KBM-7 (cell line): ENCODE measurements at regions not wholly inside any gene's neighbourhood (a gene's known extent, or its start where the extent isn't known, plus 50 kb on each side); places are given as distances from the start of the nearest gene placed in this dataset.
A peak's percentile ranks its signal among the peaks of the same experiment; 100 is the strongest.
"Not testable (repeated sequence)": the region's sequence is repeated elsewhere in the genome, so short reads cannot be mapped to it uniquely, and the experiment has no call there.

Experiments
- DNase-seq: peaks from one replicate; pipeline ENCODE4 v3.0.0-alpha.2; 2015
- in situ Hi-C: fragments of 300-500 bp; cut with MboI; formaldehyde crosslinking; loops from 2 replicates; pipeline ENCODE4 v1.14.3; 2020; ENCODE audit warnings: low sequenced_read_pairs, low pct_unique_long_range_greater_than_20kb, mixed read lengths

DNA sequence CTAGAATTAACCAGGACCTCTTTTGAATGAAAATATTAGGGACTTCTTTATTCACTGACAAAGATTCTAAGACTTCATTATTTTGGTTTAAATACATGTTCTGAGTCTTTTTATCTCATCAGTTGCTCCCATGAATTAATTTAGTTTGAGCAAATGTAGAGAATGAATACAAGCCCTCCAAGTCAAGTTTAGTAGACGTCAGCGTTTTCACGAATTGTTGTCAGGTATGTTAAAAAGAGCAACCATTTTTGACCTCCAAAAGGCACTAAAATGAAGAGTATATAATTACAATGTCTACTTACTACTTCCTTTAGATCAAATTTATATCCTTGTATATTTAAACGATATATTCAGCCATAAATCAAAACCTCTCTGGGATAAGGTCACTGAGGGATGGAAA is 809.3 kb upstream of the CDH6 start:
- in situ Hi-C loops = no loop called here
- DNase-seq = no peak

DNA sequence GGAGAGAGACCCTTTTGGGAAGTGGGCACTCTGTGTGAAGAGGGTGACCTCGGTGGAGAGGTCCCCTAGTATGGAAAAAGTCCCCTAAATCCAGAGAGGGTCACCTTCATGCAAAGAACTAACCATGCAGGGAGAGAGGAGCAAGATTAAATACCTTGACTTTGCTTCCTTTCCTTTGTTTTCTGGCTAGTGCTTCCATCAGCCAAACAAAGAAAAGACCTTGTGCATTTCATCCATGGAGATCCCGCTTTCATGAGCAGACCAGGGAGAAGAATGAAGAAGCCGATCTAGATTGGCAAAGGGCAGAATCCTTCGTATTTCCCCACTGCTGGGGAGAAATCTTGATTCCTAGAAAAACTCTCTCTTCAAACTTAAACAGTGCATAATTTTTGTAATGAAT is 813.3 kb upstream of the CDH6 start:
- no peak for DNase-seq
- in situ Hi-C loops = no loop called here

DNA sequence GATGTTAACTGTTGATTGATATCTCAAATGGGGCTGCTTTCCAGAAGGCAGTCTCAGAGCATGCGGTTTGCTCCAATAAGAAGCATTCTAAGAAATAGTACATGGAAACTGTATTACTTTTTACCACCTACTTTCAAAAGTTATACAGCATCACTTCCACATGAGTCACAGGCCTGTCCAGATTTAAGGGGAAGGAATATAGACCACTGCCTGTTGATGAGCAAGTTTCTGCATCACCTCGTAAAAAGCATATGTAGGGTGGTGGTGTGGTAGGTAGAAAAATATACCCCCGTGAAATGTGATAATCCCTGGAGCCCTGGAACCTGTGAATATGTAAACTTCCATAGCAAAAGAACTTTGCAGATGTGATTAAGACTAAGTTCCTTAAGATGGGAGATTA is 816.6 kb upstream of the CDH6 start:
- no peak for DNase-seq

GRCh38 chr5:30368064-30368463 is 825.4 kb upstream of the CDH6 start:
- no peak for DNase-seq
- in situ Hi-C loops = no loop called here

More for the DNA sequence above, 816.6 kb upstream of the CDH6 start:
- in situ Hi-C loops = no loop called here

GRCh38 chr5:30365031-30365430 is 828.5 kb upstream of the CDH6 start:
- in situ Hi-C loops = not testable (repeated sequence)

DNA sequence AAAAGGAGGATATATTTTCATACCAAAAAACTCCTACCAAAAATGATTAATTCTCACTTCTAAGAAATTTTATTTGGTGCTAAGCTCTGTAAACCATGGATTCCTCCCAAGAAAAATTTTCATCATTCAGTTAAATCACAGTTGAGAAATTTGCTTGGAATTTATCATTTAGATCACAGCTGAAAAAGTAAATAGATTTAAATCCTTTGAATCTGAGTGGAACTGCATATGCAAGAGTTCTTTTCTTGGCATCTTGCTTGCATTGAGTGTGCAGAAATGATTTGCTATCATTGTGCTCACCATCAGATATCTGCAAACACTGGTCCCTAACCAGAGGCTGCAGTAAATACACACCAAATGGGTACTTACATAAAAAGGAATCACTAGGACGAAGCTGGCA is 836.1 kb upstream of the CDH6 start:
- DNase-seq = no peak
- in situ Hi-C loops = no loop called here

More at GRCh38 chr5:30365031-30365430, 828.5 kb upstream of the CDH6 start:
- not testable (repeated sequence) for DNase-seq

DNA sequence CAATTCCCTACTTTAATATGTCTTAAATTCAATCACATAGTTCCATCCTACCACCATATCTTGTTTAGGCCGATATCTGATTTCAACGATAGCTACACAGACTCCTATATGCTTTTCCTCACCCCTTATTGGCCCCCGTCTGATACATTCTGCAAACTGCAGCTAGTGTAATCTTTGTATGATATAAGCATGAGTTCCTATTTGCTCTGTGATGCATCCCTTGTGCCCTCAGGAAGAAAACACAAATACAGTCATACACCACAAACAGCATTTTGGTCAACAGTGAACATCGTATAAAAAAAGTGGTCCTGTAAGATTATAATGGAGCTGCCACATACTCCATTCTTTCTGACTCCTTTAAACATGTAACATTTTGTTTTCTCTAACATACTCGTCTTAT is 837.8 kb upstream of the CDH6 start:
- no peak for DNase-seq
- in situ Hi-C loops = no loop called here

- in situ Hi-C loops = no loop called here
- DNase-seq = no peak
Measured at GRCh38 chr5:30347858-30348257, 845.6 kb upstream of the CDH6 start.

DNA sequence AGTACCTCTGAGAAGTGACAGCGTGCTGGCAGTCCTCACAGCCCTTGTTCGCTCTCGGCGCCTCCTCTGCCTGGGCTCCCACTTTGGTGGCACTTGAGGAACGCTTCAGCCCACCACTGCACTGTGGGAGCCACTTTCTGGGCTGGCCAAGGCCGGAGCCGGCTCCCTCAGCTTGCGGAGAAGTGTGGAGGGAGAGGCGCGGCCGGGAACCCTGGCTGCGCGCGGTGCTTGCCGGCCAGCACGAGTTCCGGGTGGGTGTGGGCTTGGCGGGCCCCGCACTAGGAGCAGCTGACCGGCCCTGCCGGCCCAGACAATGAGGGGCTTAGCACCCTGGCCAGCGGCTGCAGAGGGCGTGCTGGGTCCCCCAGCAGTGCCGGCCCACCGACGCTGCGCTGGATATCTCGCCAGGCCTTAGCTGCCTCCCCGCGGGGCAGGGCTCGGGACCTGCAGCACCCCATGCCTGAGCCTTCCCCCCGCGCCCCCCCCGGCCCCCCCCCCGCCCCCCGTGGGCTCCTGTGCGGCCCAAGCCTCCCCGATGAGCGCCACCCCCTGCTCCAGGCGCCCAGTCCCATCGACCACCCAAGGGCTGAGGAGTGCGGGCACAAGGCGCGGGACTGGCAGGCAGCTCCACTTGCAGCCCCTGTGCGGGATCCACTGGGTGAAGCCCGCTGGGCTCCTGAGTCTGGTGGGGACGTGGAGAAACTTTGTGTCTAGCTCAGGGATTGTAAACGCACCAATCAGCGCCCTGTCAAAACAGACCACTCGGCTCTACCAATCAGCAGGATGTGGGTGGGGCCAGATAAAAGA is 847.7 kb upstream of the CDH6 start:
- in situ Hi-C loops, DNase-seq: not testable (repeated sequence)

GRCh38 chr5:30343707-30344106 is 849.8 kb upstream of the CDH6 start:
- in situ Hi-C loops = no loop called here

GRCh38 chr5:30341466-30341865 is 852.0 kb upstream of the CDH6 start:
- no peak for DNase-seq
- in situ Hi-C loops = no loop called here

More at GRCh38 chr5:30343707-30344106, 849.8 kb upstream of the CDH6 start:
- DNase-seq = no peak

GRCh38 chr5:30337084-30337573 is 856.4 kb upstream of the CDH6 start:
- no peak for DNase-seq
- in situ Hi-C loops = no loop called here

DNA sequence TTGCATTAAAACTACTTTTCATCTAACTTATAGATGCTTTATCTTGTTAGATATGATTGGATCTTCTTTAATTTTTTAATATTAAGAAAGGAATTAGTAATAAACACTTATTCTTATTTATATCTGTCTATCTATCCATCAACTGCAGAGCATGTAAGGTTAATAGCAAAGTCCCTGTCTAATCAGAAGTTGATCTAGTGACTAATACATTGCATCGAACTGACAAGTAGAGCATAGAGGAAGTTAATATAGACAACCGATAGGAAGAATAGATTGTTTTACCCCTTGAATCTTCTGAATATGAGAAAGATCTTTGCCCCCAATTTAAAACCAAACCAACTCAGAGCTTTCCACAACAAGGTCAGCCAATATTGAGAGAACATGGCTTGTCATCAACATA is 862.0 kb upstream of the CDH6 start:
- in situ Hi-C loops = no loop called here
- DNase-seq = no peak

GRCh38 chr5:30325795-30326194 is 867.7 kb upstream of the CDH6 start:
- in situ Hi-C loops = no loop called here
- no peak for DNase-seq

DNA sequence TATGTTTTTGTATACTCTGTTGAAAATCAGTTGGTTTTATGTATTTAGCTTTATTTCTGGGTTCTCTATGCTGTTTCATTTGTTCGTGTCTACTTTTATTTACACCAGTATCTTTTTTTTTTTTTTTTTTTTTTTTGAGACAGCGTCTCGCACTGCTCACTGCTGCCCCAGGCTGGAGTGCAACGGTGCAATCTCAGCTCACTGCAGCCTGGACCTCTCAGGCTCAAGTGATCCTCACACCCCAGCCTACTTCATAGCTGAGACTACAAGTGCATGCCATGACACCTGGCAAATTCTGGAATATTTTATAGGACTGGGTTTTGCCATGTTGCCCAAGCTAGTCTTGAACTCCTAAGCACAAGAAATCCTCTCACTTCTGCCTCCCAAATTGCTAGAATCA is 869.4 kb upstream of the CDH6 start:
- in situ Hi-C loops = no loop called here
- no peak for DNase-seq

DNA sequence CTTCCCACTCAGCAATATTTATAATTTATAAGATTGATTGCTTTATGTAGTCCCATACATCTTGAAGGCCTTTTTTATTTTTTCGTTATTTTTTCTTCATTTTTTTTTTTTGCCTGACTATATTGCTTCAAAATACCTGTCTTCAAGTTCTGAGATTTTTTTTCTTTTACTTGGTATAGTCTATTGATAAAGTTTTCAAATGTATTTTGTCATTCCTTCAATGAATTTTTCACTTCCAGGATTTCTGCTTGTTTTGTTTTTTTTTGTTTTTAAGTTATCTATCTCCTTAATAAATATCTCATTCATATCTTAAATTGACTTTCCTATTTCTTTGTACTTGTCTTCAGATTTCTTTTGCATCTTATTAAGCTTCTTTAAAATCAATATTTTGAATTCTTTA is 905.6 kb upstream of the CDH6 start:
- in situ Hi-C loops = no loop called here
- peak; percentile 7 for DNase-seq

GRCh38 chr5:30279237-30279636 is 914.2 kb upstream of the CDH6 start:
- DNase-seq = no peak
- in situ Hi-C loops = no loop called here

GRCh38 chr5:30267026-30267425 is 926.5 kb upstream of the CDH6 start:
- no peak for DNase-seq
- in situ Hi-C loops = no loop called here

DNA sequence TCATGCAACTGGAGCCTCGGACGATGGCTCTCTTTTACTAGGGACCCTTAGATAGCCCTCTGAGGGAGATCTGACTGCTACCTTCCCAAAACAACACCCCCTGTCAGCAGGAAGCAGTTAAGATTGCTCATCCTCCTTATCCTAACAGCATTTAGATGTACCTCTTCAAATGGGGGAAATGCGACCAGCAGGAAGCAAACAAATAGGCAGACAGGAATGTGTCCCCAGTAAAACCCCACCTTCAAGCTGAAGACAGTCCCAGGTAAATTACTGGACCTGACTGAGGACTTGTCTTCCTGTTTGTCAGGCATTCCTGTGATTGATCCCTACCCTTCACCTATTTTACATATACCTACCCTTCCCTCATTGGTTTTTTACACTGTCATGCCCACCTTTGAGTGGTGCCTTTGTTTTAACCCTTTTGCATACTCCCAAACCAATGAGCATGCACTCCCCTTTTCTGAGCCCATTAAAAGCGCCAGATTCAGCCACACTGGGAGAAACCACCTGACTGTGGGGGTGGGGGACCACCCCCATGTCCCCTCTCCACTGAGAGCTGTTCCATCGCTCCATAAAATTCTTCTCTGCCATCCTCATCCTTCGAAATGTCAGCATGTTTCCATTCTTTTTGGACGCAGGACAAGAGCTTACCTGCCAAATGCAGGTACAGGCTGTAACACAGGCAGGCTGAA is 954.0 kb upstream of the CDH6 start:
- in situ Hi-C loops = no loop called here

GRCh38 chr5:30237189-30237588 is 956.3 kb upstream of the CDH6 start:
- no peak for DNase-seq
- in situ Hi-C loops = no loop called here

More for the DNA sequence above, 954.0 kb upstream of the CDH6 start:
- DNase-seq = no peak
